Upper lobe of left lung (tissue), 6 donors: ENCODE measurements at regions not wholly inside any gene's neighbourhood (a gene's known extent, or its start where the extent isn't known, plus 50 kb on each side); places are given as distances from the start of the nearest gene placed in this dataset.
"Not testable (repeated sequence)": the region's sequence is repeated elsewhere in the genome, so short reads cannot be mapped to it uniquely, and the experiment has no call there.

Experiments used
- ATAC-seq, 2 donors: fragments of 200-7000 bp; cut with Tn5 transposase; one replicate each; pipeline ENCODE4 v1.9.1; 2022; ENCODE audit warnings: mild to moderate bottlenecking in 2 of 2, moderate library complexity in 2 of 2; ENCODE audit not compliant: low FRiP score in 2 of 2
- DNase-seq, 2 donors: peaks; one replicate each; pipeline ENCODE4 v3.0.0-alpha.2; 2019 to 2020
- H3K27ac ChIP-seq, 4 donors: fragments of 200-600 bp; sonication (generic); one replicate each; pipeline ENCODE4 v1.5.1; 2016 to 2019
- H3K27me3 ChIP-seq, 4 donors: fragments of 200-600 bp; sonication (generic); one replicate each; pipeline ENCODE4 v1.5.1; 2017 to 2019
- H3K36me3 ChIP-seq, 4 donors: fragments of 200-600 bp; sonication (generic); one replicate each; pipeline ENCODE4 v1.5.1; 2016 to 2019
- H3K4me1 ChIP-seq, 4 donors: fragments of 200-600 bp; sonication (generic); one replicate each; pipeline ENCODE4 v1.5.1; 2018 to 2019
- H3K4me3 ChIP-seq, 4 donors: fragments of 200-600 bp; sonication (generic); one replicate each; pipeline ENCODE4 v1.5.1; 2017 to 2019; ENCODE audit warnings: mild to moderate bottlenecking in 2 of 4, moderate library complexity in 1 of 4
- H3K9me3 ChIP-seq, 4 donors: fragments of 200-600 bp; sonication (generic); one replicate each; pipeline ENCODE4 v1.5.1; 2018 to 2019
- EP300 ChIP-seq, 4 donors: sonication (generic); formaldehyde crosslinking; IDR thresholded peaks; one replicate each; pipeline ENCODE4 v1.5.1; 2017; ENCODE audit warnings: antibody characterized with exemption in 4 of 4, control low read depth in 2 of 4
- POLR2A ChIP-seq, 4 donors: fragments of 450-650 bp; IDR thresholded peaks; one replicate each; pipeline ENCODE4 v1.5.1; 2016 to 2017; ENCODE audit warnings: antibody characterized with exemption in 4 of 4, mild to moderate bottlenecking in 2 of 4
- POLR2AphosphoS5 ChIP-seq, 2 donors: sonication (generic); formaldehyde crosslinking; IDR thresholded peaks; one replicate each; pipeline ENCODE4 v1.5.1; 2017; ENCODE audit warnings: antibody characterized with exemption in 2 of 2
- WGBS, 2 donors: methylation state at CpG; one replicate each; pipeline ENCODE4 v1.1.5; 2017 to 2018; 5-methylcytosine and 5-hydroxymethylcytosine counted together
- TF ChIP-seq, protein P1 (sequence below), 6 experiments: fragments of 450-650 bp in 4 of 6; fragments of 200-600 bp in 2 of 6; sonication (generic) in 2 of 6; IDR thresholded peaks; one replicate each; pipeline ENCODE4 v1.5.1; 2016 to 2019; ENCODE audit warnings: antibody characterized with exemption in 6 of 6
- donor health status: DM: no; HTN: no; CAD: no; lungs with moderate emphysema.
- donor health status: DM: no; HTN: yes; CAD: no; lungs with severe emphysema.

DNA sequence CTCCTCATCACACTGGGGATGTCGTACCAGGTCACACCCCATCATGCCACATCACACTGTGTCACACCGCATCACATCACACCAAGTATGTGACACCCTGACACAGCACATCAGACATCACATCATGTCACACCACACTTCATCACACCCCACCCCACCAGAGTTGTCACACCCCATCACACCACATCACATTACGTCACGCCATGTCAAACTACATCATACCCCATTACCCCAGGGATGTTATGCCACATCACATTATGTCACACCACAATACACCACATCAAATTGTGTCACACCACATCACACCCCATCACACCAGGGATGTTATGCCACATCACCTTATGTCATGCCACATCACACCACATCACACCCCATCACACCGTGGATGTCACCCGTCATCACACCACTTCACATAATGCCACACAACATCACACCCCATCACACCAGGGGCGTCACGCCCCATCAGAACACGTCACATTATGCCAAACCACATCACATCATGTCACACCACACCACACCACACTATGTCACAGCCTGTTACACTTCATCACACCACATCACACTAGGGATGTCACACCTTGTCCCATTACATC is 133.6 kb downstream of the TMEM121 start:
- peak overlapping the region in 1 of 4 donors; percentile 19 for H3K27ac ChIP-seq
- TF ChIP-seq POLR2AphosphoS5 (IDR thresholded peaks at IDR 0.05) (no peak), EP300 (IDR thresholded peaks at IDR 0.05) (no peak), POLR2A (IDR thresholded peaks at IDR 0.05) (no peak)
- TF ChIP-seq, protein P1, sequence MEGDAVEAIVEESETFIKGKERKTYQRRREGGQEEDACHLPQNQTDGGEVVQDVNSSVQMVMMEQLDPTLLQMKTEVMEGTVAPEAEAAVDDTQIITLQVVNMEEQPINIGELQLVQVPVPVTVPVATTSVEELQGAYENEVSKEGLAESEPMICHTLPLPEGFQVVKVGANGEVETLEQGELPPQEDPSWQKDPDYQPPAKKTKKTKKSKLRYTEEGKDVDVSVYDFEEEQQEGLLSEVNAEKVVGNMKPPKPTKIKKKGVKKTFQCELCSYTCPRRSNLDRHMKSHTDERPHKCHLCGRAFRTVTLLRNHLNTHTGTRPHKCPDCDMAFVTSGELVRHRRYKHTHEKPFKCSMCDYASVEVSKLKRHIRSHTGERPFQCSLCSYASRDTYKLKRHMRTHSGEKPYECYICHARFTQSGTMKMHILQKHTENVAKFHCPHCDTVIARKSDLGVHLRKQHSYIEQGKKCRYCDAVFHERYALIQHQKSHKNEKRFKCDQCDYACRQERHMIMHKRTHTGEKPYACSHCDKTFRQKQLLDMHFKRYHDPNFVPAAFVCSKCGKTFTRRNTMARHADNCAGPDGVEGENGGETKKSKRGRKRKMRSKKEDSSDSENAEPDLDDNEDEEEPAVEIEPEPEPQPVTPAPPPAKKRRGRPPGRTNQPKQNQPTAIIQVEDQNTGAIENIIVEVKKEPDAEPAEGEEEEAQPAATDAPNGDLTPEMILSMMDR (IDR thresholded peaks at IDR 0.05) = no peak
- peak in 1 of 2 donors; percentile 54 for ATAC-seq

DNA sequence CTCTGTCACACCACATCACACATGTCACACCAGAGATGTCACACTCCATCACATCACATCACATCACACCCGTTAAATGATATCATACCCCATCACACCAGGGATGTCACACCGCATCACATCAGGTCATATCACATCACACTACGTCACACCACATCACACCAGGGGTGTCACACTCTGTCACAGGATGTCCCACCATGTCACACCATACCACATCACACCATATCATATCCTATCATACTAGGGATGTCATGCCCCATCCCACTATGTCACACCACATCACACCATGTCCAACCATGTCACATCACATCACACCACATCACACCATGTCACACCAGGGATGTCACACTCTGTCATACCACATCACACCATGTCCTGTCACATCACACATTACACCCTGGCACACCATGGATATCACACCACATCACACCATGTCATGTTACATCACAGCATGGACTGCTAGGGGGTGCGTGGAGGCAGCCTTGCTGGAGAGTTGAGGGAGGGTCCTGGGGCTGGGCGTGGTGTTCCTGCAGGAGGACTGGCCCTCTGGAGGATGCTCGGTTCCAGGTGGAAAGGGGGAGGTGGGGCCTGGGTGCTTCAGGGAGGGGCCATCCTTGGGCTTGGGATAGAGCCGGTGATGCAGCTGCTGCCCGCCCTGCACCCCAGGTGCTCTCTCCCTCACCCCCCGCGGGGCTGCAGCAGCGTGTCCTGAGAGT is 134.6 kb downstream of the TMEM121 start:
- peaks cover 0 to 9% (median 7%) of the 10 kb centered on the region in 4 donors for H3K4me1 ChIP-seq
- 91 to 99% methylated on average over 5 to 6 of the region's 11 CpGs for WGBS, 2 donors
- no peak overlapping the region for H3K4me3 ChIP-seq
- no peaks in the 10 kb centered on the region for H3K27me3 ChIP-seq
- ATAC-seq (peak; percentile 14 to 44), DNase-seq (peak in 1 of 2 donors; percentile 26)
- no peak for TF ChIP-seq POLR2AphosphoS5 (IDR thresholded peaks at IDR 0.05)
- no peak for TF ChIP-seq EP300 (IDR thresholded peaks at IDR 0.05)
- TF ChIP-seq, protein P1 (IDR thresholded peaks at IDR 0.05) = no peak
- TF ChIP-seq POLR2A (IDR thresholded peaks at IDR 0.05) = no peak
- peaks cover 0 to 8% (median 4%) of the 10 kb centered on the region in 4 donors for H3K9me3 ChIP-seq
- no peak overlapping the region for H3K27ac ChIP-seq
- no peaks in the 10 kb centered on the region for H3K36me3 ChIP-seq

More for the DNA sequence above, 133.6 kb downstream of the TMEM121 start:
- Histone ChIP-seq H3K36me3 (no peaks in the 10 kb centered on the region), H3K27me3 (no peaks in the 10 kb centered on the region), H3K9me3 (peaks cover 0 to 8% (median 4%) of the 10 kb centered on the region in 4 donors), H3K4me3 (no peak overlapping the region), H3K4me1 (peaks cover 0 to 9% (median 7%) of the 10 kb centered on the region in 4 donors)
- 95 to 97% methylated on average over 9 of the region's 9 CpGs for WGBS, 2 donors
- no peak for DNase-seq

DNA sequence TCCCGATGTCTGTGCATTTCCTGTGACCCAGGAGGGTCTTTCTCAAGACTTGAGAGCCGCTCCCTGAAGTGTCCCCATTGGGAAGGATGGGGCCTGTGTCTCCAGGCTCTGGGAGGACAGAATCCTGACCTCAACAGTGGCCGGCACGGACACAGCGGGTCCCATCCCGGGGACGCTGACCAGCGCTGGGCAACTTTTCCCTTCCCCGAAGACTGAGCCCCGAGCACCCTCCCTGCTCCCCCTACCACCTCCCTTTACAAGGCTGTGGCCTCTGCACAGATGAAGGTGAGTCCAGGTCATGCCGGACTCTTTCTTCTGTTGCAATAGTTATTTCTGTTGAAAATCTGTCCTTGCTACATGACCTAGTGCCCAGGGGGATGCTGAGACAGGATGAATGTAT is 135.7 kb downstream of the TMEM121 start:
- not testable (repeated sequence) for H3K4me3 ChIP-seq, H3K27me3 ChIP-seq, H3K36me3 ChIP-seq, H3K27ac ChIP-seq, ATAC-seq, H3K9me3 ChIP-seq, H3K4me1 ChIP-seq
- DNase-seq = peak in 1 of 2 donors; percentile 33
- 81 to 89% methylated on average over 10 to 11 of the region's 11 CpGs for WGBS, 2 donors

DNA sequence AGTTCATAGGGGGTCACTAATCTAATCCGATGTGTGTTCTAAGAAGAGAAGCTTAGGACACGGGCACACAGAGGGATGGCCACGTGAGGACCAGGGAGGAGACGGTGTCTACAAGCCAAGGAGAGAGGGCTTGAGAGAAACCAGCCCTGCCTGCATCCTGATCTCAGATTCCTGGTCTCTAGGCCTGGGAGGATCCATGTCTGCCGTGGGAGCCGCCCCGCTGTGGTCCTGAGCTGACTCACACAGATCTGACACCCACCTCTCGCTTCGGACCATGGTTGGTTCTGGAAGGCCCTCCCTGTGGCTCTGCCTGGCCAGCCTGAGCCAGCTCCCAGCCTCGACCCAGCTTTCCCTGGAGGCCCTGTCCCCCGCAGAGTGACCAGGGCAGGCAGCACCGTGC is 136.2 kb downstream of the TMEM121 start:
- H3K36me3 ChIP-seq, H3K27ac ChIP-seq, H3K9me3 ChIP-seq, H3K27me3 ChIP-seq, H3K4me3 ChIP-seq, H3K4me1 ChIP-seq, ATAC-seq: not testable (repeated sequence)
- 55 to 81% methylated on average over 4 to 9 of the region's 12 CpGs for WGBS, 2 donors
- DNase-seq = peak in 1 of 2 donors; percentile 60

DNA sequence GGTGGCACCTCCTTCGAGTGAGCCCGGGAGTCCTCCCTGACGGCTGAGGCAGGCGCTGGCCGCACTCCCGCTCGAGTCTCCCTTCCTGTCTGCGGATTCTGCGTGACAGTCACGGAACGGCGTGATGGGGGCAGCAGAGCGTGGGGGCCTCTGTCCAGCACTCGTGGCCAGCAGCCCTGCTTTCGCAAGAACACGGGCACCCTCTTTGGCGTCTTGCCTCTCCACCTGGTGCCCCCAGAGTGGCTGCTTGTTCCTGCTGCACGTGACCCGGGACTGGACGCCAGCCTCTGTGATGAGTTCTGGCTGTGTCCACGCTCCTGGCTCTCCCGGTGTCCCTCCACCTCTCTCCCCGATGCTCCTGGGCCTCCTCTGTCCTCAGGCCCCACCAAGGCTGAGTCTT is 136.9 kb downstream of the TMEM121 start:
- not testable (repeated sequence) for ATAC-seq, H3K36me3 ChIP-seq, H3K27me3 ChIP-seq, H3K27ac ChIP-seq, H3K4me3 ChIP-seq, H3K9me3 ChIP-seq, H3K4me1 ChIP-seq, DNase-seq
- 58 to 66% methylated on average over 9 to 10 of the region's 23 CpGs for WGBS, 2 donors

DNA sequence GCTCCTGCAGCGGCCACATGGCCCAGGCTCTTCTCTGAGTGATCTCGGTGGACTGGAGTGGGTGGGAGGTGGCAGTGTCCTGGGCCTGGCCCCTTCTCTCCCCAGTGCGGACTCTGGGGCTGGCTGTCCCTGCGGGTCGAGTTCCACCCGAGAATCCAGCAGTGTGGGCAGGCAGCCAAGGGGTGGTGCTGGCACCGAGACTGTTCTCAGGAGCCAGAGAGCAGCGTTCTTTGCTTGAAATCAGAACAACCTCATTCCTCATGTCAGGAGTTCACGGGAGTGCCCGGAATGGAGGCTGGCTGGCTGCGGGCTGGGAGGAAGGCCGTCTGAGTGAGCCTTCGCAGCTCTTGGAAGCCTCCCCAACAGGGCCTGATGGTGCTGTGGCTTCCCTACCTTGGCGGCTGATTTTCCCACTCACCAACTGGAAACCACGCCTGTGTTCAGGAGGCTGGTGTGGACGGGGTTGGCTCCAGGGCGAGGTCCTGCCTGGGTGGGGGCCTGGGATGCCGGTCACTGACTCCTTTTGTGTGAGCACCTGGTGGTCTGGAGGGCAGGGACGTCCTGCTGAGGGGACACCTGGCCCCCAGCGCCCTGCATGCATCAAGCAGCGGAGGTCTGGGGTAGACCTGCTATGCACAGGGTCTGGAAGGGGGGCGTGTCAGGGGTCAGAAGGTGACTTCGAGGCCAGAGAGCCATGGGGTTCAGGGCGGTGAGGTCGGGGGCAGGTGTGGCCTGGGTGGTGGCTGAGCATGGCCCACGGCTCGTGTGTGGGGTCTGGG is 137.6 kb downstream of the TMEM121 start:
- WGBS, 2 donors = 20 to 75% methylated on average over 1 to 15 of the region's 27 CpGs
- ATAC-seq, H3K9me3 ChIP-seq, H3K36me3 ChIP-seq, H3K4me1 ChIP-seq, H3K27me3 ChIP-seq, H3K4me3 ChIP-seq: not testable (repeated sequence)
- peak; percentile 54 to 80 for DNase-seq
- H3K27ac ChIP-seq = peak overlapping the region in 1 of 4 donors; percentile 43
